ENCODE measurements at regions not wholly inside any gene's neighbourhood (a gene's known extent, or its start where the extent isn't known, plus 50 kb on each side); places are given as distances from the start of the nearest gene placed in this dataset.

DNA sequence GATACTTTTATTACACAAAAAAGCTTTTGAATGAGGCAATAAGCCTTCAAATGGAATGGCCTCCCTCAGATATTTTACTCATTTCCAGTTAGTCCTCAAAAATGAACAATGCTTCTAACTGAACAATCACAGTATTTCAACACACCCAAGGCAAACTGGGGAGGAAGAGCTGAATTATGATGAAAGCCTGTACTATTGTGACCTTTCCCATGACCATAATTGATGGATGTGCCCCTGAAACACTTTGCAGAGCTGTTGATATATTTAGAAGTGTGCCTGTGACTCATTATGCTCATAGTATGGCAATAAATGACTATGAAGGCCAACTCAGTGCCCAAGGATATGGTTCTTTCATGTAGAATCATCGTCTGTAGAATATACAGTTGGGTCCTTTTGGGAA lies 248.1 kb downstream of the AHR start:
- TF ChIP-seq, protein P1, sequence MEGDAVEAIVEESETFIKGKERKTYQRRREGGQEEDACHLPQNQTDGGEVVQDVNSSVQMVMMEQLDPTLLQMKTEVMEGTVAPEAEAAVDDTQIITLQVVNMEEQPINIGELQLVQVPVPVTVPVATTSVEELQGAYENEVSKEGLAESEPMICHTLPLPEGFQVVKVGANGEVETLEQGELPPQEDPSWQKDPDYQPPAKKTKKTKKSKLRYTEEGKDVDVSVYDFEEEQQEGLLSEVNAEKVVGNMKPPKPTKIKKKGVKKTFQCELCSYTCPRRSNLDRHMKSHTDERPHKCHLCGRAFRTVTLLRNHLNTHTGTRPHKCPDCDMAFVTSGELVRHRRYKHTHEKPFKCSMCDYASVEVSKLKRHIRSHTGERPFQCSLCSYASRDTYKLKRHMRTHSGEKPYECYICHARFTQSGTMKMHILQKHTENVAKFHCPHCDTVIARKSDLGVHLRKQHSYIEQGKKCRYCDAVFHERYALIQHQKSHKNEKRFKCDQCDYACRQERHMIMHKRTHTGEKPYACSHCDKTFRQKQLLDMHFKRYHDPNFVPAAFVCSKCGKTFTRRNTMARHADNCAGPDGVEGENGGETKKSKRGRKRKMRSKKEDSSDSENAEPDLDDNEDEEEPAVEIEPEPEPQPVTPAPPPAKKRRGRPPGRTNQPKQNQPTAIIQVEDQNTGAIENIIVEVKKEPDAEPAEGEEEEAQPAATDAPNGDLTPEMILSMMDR (conservative IDR thresholded peaks at IDR 0.05): no peak
- TF ChIP-seq EZH2 (IDR thresholded peaks at IDR 0.05; ENCODE audit: low read depth): no peak

Measured in PC-9 (cell line).